ENCODE measurements at regions not wholly inside any gene's neighbourhood (a gene's known extent, or its start where the extent isn't known, plus 50 kb on each side); places are given as distances from the start of the nearest gene placed in this dataset.

- TF ChIP-seq CTCF (IDR thresholded peaks at IDR 0.05 in 8 of 11, conservative IDR thresholded peaks at IDR 0.05 in 3 of 11) (no peak), POLR2A (IDR thresholded peaks at IDR 0.05) (no peak)
Measured at GRCh38 chr21:43273016-43273707, 104.4 kb downstream of the CRYAA start.
